GM12878 (cell line): ENCODE measurements at regions not wholly inside any gene's neighbourhood (a gene's known extent, or its start where the extent isn't known, plus 50 kb on each side); places are given as distances from the start of the nearest gene placed in this dataset.

Source experiments
- ATAC-seq: fragments of 200-7000 bp; cut with Tn5 transposase; 3 replicates; pipeline ENCODE4 v1.9.1; 2020; ENCODE audit warnings: mild to moderate bottlenecking, moderate library complexity
- BruUV-seq: library from RNA; stranded (reverse); fragments of 400-500 nt; replicated peaks from 2 replicates; lab custom pipeline; 2021; lab: Mats Ljungman, UMichigan
- CTCF ChIA-PET: fragments of 300-600 bp; sonication (Branson Sonifier 250); formaldehyde crosslinking; extraction: SDS; loops from one replicate; lab custom pipeline; 2021; ENCODE audit warnings: inconsistent platforms; lab: Yijun Ruan, JAX
- POLR2A ChIA-PET: fragments of 350-600 bp; formaldehyde crosslinking; extraction: SDS; loops from one replicate; lab custom pipeline; 2021; ENCODE audit warnings: inconsistent platforms; lab: Charles Lee
- RAD21 ChIA-PET: fragments of 300-600 bp; sonication (Branson Sonifier 250); formaldehyde crosslinking; loops from one replicate; lab custom pipeline; 2023; ENCODE audit warnings: antibody characterized with exemption; ENCODE audit not compliant: unreplicated experiment; lab: Charles Lee
- SMC1A ChIA-PET: fragments of 300-600 bp; sonication (Branson Sonifier 250); formaldehyde crosslinking; loops from one replicate; lab custom pipeline; 2023; ENCODE audit not compliant: unreplicated experiment, uncharacterized antibody; lab: Charles Lee
- DNase-seq: peaks from one replicate; pipeline ENCODE4 v3.0.0-alpha.2; 2011; ENCODE audit warnings: low read depth, low spot score
- FAIRE-seq: peaks from 3 replicates; lab custom pipeline; 2011; peaks lifted over from hg19 to GRCh38; lab: Jason Lieb, UNC
- H2AFZ ChIP-seq: 2 replicates; pipeline ENCODE4 v1.6.0; 2011; ENCODE audit warnings: low read depth, low read length, control low read depth; ENCODE audit not compliant: control insufficient read depth
- H3K27ac ChIP-seq: 2 replicates; pipeline ENCODE4 v1.5.1; 2011; ENCODE audit warnings: control low read depth; ENCODE audit not compliant: control insufficient read depth, insufficient read depth
- H3K27me3 ChIP-seq, 2 experiments: replicated peaks in 1 of 2; 2 replicates each; pipeline versions ENCODE4 v1.6.0 to v1.6.1; 2011; ENCODE audit warnings: low read length in 1 of 2; ENCODE audit not compliant: control insufficient read depth in 2 of 2, insufficient read depth in 2 of 2
- H3K36me3 ChIP-seq, 2 experiments: 2 replicates each; pipeline ENCODE4 v1.5.1; 2011; ENCODE audit warnings: low read length in 1 of 2; ENCODE audit not compliant: control insufficient read depth in 2 of 2, insufficient read depth in 2 of 2
- H3K4me1 ChIP-seq: 2 replicates; pipeline ENCODE4 v1.6.1; 2011; ENCODE audit warnings: mild to moderate bottlenecking, low read length, moderate library complexity, mixed read lengths; ENCODE audit not compliant: control insufficient read depth, insufficient read depth
- H3K4me2 ChIP-seq: 2 replicates; pipeline ENCODE4 v1.6.0; 2011; ENCODE audit warnings: control low read depth; ENCODE audit not compliant: control insufficient read depth, insufficient read depth
- H3K4me3 ChIP-seq: fragments of 200-600 bp; sonication (generic); 2 replicates; pipeline ENCODE4 v1.5.1; 2016
- H3K79me2 ChIP-seq: 2 replicates; pipeline ENCODE4 v1.6.0; 2011; ENCODE audit warnings: low read length; ENCODE audit not compliant: control insufficient read depth, insufficient read depth
- H3K9ac ChIP-seq: 2 replicates; pipeline ENCODE4 v1.8.0; 2011; ENCODE audit warnings: low read length, control low read depth, mixed read lengths; ENCODE audit not compliant: control insufficient read depth, insufficient read depth
- H3K9me3 ChIP-seq: replicated peaks from 3 replicates; pipeline ENCODE4 v1.5.1; 2011; ENCODE audit warnings: mild to moderate bottlenecking, low read length; ENCODE audit not compliant: control insufficient read depth, insufficient read depth
- H4K20me1 ChIP-seq: 2 replicates; pipeline ENCODE4 v1.6.0; 2011; ENCODE audit not compliant: control insufficient read depth, insufficient read depth
- IKZF2 ChIP-seq, 2 experiments: fragments of 450-650 bp; IDR thresholded peaks; 2 replicates each; pipeline ENCODE4 v1.6.1; 2017; ENCODE audit warnings: mild to moderate bottlenecking in 2 of 2, moderate library complexity in 2 of 2
- MEF2A ChIP-seq: IDR thresholded peaks from 2 replicates; pipeline ENCODE4 v1.6.1; 2011; ENCODE audit warnings: low read depth, mild to moderate bottlenecking, low read length, moderate library complexity; ENCODE audit not compliant: insufficient read depth
- MXI1 ChIP-seq: fragments of 150-350 bp; IDR thresholded peaks from 2 replicates; pipeline ENCODE4 v1.6.1; 2011; ENCODE audit warnings: low read depth, mild to moderate bottlenecking, inconsistent platforms, low read length, improper control_type of control experiment
- NR2C1 ChIP-seq: fragments of 450-650 bp; IDR thresholded peaks from 2 replicates; pipeline ENCODE4 v1.6.1; 2017; ENCODE audit warnings: antibody characterized with exemption, mild to moderate bottlenecking, moderate library complexity
- SPI1 ChIP-seq: IDR thresholded peaks from 2 replicates; pipeline ENCODE4 v1.6.1; 2011; ENCODE audit warnings: low read depth, mild to moderate bottlenecking, low read length, moderate library complexity, borderline replicate concordance; ENCODE audit not compliant: insufficient read depth
- TCF12 ChIP-seq: IDR thresholded peaks from 2 replicates; pipeline ENCODE4 v1.6.1; 2011; ENCODE audit warnings: low read depth, mild to moderate bottlenecking, low read length
- TCF3 ChIP-seq: IDR thresholded peaks from 2 replicates; pipeline ENCODE4 v1.6.1; 2012; ENCODE audit warnings: low read depth, mild to moderate bottlenecking, low read length, borderline replicate concordance; ENCODE audit not compliant: insufficient read depth
- YBX1 ChIP-seq: fragments of 450-650 bp; IDR thresholded peaks from 2 replicates; pipeline ENCODE4 v1.6.1; 2016; ENCODE audit warnings: antibody characterized with exemption
- WGBS: methylation state at CpG from one replicate; pipeline ENCODE4 v1.1.6; 2016; ENCODE audit warnings: low lambda C conversion rate; ENCODE audit not compliant: insufficient replicate concordance, insufficient coverage; ENCODE audit errors: missing lambda C conversion rate; 5-methylcytosine and 5-hydroxymethylcytosine counted together
- in situ Hi-C: fragments of 300-500 bp; cut with MboI; formaldehyde crosslinking; loops from 9 replicates; pipeline ENCODE4 v1.14.3; 2018; ENCODE audit warnings: mixed read lengths
- intact Hi-C: fragments of 100-400 bp; cut with micrococcal nuclease; formaldehyde crosslinking; loops from one replicate; pipeline ENCODE4 v1.14.2; 2022; ENCODE audit not compliant: unreplicated experiment
- TF ChIP-seq, protein P1 (sequence below): fragments of 450-650 bp; conservative IDR thresholded peaks from 2 replicates; pipeline ENCODE4 v1.6.1; 2017; ENCODE audit warnings: mild to moderate bottlenecking, moderate library complexity
- TF ChIP-seq, protein P2 (sequence below): IDR thresholded peaks from 2 replicates; pipeline ENCODE4 v1.6.1; 2011; ENCODE audit warnings: borderline replicate concordance, low read depth, mild to moderate bottlenecking, moderate library complexity, low read length; ENCODE audit not compliant: insufficient read depth, poor library complexity, severe bottlenecking
- TF ChIP-seq, protein P3 (sequence below): fragments of 450-650 bp; formaldehyde crosslinking; IDR thresholded peaks from 2 replicates; pipeline ENCODE4 v1.4.0; 2022; ENCODE audit warnings: mild to moderate bottlenecking, moderate library complexity

DNA sequence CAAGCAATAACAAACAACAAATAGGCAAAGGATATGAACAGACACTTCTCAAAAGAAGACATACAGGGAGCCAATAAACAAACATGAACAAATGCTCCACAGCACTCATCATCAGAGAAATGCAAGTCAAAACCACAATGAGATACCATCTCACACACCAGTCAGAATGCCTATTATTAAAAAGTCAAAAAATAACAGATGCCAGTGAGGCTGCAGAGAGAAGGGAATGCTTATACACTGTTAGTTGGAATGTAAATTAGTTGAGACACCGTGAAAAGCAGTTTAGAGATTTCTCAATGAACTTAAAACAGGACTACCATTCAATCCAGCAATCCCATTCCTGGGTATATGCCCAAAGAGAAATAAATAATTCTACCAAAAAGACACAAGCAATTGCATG lies 129.8 kb upstream of the MAGEB2 start:
- ATAC-seq (no peak), FAIRE-seq (no peak)
- no TSS peak for BruUV-seq

DNA sequence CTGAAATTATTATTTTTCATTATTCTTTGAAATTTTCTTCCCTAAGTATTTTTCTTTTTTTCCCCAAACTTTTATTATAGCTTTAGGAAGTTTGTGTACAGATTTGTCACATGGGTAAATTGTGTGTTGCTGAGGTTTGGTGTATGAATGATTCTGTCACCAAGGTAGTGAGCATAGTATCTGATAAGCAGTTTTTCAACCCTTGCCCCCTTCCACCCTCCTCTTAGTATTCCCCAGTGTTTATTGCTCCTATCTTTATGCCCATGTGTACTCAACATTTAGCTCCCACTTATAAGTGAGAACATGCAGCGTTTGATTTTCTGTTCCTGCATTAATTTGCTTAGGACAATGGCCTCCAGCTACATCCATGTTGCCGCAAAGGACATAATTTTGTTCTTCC lies 103.9 kb upstream of the MAGEB2 start:
- Histone ChIP-seq H3K9me3 (no peaks in the 10 kb centered on the region), H3K27ac (no peak overlapping the region), H3K4me3 (no peak overlapping the region), H3K79me2 (no peaks in the 10 kb centered on the region), H3K4me2 (no peak overlapping the region), H4K20me1 (no peaks in the 10 kb centered on the region), H3K4me1 (no peaks in the 10 kb centered on the region), H3K27me3 (no peaks in the 10 kb centered on the region), H2AFZ (no peak overlapping the region), H3K36me3 (no peaks in the 10 kb centered on the region), H3K9ac (no peak overlapping the region)
- RAD21 ChIA-PET: no interaction called here
- DNase-seq (no peak), ATAC-seq (no peak), FAIRE-seq (no peak)
- intact Hi-C loops (no loop called here), in situ Hi-C loops (no loop called here)
- WGBS: 50% methylated on average over 2 of the region's 2 CpGs
- CTCF ChIA-PET: no interaction called here
- POLR2A ChIA-PET: no interaction called here
- no TSS peak for BruUV-seq
- SMC1A ChIA-PET: no interaction called here
- no peak for TF ChIP-seq IKZF2 (IDR thresholded peaks at IDR 0.05)
- TF ChIP-seq TCF12: no peak
- no peak for TF ChIP-seq TCF3
- TF ChIP-seq MXI1: no peak
- TF ChIP-seq, protein P1, sequence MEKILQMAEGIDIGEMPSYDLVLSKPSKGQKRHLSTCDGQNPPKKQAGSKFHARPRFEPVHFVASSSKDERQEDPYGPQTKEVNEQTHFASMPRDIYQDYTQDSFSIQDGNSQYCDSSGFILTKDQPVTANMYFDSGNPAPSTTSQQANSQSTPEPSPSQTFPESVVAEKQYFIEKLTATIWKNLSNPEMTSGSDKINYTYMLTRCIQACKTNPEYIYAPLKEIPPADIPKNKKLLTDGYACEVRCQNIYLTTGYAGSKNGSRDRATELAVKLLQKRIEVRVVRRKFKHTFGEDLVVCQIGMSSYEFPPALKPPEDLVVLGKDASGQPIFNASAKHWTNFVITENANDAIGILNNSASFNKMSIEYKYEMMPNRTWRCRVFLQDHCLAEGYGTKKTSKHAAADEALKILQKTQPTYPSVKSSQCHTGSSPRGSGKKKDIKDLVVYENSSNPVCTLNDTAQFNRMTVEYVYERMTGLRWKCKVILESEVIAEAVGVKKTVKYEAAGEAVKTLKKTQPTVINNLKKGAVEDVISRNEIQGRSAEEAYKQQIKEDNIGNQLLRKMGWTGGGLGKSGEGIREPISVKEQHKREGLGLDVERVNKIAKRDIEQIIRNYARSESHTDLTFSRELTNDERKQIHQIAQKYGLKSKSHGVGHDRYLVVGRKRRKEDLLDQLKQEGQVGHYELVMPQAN: no peak
- TF ChIP-seq, protein P2, sequence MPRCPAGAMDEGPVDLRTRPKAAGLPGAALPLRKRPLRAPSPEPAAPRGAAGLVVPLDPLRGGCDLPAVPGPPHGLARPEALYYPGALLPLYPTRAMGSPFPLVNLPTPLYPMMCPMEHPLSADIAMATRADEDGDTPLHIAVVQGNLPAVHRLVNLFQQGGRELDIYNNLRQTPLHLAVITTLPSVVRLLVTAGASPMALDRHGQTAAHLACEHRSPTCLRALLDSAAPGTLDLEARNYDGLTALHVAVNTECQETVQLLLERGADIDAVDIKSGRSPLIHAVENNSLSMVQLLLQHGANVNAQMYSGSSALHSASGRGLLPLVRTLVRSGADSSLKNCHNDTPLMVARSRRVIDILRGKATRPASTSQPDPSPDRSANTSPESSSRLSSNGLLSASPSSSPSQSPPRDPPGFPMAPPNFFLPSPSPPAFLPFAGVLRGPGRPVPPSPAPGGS: no peak
- TF ChIP-seq MEF2A: no peak

More for the DNA sequence above, 129.8 kb upstream of the MAGEB2 start:
- Histone ChIP-seq H3K4me3 (no peak overlapping the region), H3K9me3 (no peaks in the 10 kb centered on the region), H3K27ac (no peak overlapping the region), H3K4me2 (no peak overlapping the region), H4K20me1 (no peaks in the 10 kb centered on the region), H3K79me2 (no peaks in the 10 kb centered on the region), H3K27me3 (no peaks in the 10 kb centered on the region), H2AFZ (no peak overlapping the region), H3K36me3 (no peaks in the 10 kb centered on the region), H3K9ac (no peak overlapping the region), H3K4me1 (no peaks in the 10 kb centered on the region)
- in situ Hi-C loops (no loop called here), intact Hi-C loops (no loop called here)
- TF ChIP-seq, protein P3, sequence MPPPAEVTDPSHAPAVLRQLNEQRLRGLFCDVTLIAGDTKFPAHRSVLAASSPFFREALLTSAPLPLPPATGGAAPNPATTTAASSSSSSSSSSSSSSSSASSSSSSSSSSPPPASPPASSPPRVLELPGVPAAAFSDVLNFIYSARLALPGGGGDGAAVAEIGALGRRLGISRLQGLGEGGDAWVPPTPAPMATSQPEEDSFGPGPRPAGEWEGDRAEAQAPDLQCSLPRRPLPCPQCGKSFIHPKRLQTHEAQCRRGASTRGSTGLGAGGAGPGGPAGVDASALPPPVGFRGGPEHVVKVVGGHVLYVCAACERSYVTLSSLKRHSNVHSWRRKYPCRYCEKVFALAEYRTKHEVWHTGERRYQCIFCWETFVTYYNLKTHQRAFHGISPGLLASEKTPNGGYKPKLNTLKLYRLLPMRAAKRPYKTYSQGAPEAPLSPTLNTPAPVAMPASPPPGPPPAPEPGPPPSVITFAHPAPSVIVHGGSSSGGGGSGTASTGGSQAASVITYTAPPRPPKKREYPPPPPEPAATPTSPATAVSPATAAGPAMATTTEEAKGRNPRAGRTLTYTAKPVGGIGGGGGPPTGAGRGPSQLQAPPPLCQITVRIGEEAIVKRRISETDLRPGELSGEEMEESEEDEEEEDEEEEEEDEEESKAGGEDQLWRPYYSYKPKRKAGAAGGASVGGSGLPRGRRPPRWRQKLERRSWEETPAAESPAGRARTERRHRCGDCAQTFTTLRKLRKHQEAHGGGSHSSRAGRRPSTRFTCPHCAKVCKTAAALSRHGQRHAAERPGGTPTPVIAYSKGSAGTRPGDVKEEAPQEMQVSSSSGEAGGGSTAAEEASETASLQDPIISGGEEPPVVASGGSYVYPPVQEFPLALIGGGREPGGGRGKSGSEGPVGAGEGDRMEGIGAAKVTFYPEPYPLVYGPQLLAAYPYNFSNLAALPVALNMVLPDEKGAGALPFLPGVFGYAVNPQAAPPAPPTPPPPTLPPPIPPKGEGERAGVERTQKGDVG: no peak
- TF ChIP-seq SPI1 (no peak), NR2C1 (no peak), YBX1 (no peak)
- DNase-seq: no peak
- 0% methylated on average over 1 of the region's 1 CpG for WGBS
- ChIA-PET SMC1A (no interaction called here), CTCF (no interaction called here), POLR2A (no interaction called here), RAD21 (no interaction called here)
